ENCODE measurements at regions not wholly inside any gene's neighbourhood (a gene's known extent, or its start where the extent isn't known, plus 50 kb on each side); places are given as distances from the start of the nearest gene placed in this dataset.

DNA sequence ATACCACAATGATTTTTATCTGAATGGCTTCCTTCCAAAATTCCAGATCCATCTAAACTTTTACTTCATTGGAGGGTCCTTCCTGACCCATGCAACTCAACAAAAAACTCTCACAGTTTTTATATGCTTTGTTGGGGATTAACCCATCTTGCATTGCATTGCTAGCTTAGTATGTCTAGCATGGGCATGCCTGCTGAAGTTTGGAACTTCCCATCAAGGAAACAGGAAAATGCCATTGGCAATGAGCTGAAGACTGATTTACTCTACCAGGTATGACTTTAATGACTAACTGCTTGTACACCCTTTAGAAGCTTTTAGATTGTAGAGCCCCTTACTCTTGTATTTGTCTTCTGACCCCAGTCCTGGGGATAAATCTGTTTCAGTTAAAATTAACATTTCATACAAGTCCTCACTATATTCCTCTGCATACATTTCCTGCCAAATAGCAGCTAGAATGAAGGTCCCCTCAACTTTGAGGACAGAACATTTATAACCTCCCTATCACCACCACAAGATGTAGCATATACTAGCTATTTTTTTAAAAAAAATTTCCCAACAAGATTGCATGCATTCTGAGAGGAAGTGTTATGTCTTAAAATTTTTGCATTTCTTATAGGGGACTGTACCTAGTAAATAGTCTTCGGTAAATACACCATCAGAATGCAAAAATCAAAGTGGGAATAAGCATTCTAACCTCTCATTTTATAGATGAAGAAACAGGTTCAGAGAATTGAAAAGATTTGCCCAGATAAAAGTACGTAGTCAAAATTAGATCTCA, 52.5 kb upstream of the ATXN3L start:
- no peak overlapping the region for H3K4me3 ChIP-seq (ENCODE audit: low read depth, low read length)
- H3K27me3 ChIP-seq (ENCODE audit: control insufficient read depth, insufficient read depth, low read length): peaks cover 2% of the 10 kb centered on the region
- no peaks in the 10 kb centered on the region for H3K36me3 ChIP-seq (ENCODE audit: control insufficient read depth, insufficient read depth, low read length)
- TF ChIP-seq, protein P1, sequence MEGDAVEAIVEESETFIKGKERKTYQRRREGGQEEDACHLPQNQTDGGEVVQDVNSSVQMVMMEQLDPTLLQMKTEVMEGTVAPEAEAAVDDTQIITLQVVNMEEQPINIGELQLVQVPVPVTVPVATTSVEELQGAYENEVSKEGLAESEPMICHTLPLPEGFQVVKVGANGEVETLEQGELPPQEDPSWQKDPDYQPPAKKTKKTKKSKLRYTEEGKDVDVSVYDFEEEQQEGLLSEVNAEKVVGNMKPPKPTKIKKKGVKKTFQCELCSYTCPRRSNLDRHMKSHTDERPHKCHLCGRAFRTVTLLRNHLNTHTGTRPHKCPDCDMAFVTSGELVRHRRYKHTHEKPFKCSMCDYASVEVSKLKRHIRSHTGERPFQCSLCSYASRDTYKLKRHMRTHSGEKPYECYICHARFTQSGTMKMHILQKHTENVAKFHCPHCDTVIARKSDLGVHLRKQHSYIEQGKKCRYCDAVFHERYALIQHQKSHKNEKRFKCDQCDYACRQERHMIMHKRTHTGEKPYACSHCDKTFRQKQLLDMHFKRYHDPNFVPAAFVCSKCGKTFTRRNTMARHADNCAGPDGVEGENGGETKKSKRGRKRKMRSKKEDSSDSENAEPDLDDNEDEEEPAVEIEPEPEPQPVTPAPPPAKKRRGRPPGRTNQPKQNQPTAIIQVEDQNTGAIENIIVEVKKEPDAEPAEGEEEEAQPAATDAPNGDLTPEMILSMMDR (IDR thresholded peaks at IDR 0.05; ENCODE audit: insufficient read depth, low read length, poor library complexity, severe bottlenecking): no peak
- no peak for DNase-seq (ENCODE audit: low read depth)

DNA sequence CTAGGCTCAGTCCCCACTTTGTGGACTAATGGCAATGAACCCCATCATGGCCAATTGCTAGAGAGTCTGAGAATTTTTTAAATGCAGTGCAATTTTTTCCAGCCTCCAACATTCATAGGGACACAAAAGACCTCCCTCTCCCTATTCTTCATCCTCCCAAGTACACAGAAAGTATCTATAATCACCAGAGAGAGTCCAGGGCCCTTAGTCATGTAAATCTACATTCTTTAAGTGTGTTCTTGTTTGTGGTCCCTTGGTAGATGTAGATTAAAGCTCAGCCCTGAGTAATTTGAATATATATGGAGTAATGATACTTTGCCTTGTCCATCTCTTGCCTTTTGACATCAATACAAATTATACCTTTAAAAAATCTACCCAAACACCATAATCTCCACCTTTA, 51.3 kb upstream of the ATXN3L start:
- Histone ChIP-seq H3K27me3 (ENCODE audit: control insufficient read depth, insufficient read depth, low read length) (peaks cover 2% of the 10 kb centered on the region), H3K36me3 (ENCODE audit: control insufficient read depth, insufficient read depth, low read length) (no peaks in the 10 kb centered on the region), H3K4me3 (ENCODE audit: low read depth, low read length) (no peak overlapping the region)
- DNase-seq (ENCODE audit: low read depth): no peak
- TF ChIP-seq, protein P1 (IDR thresholded peaks at IDR 0.05; ENCODE audit: insufficient read depth, low read length, poor library complexity, severe bottlenecking): no peak

GRCh38 chrX:13370713-13371112, 50.9 kb upstream of the ATXN3L start:
- Histone ChIP-seq H3K27me3 (ENCODE audit: control insufficient read depth, insufficient read depth, low read length) (peaks cover 2% of the 10 kb centered on the region), H3K4me3 (ENCODE audit: low read depth, low read length) (no peak overlapping the region), H3K36me3 (ENCODE audit: control insufficient read depth, insufficient read depth, low read length) (no peaks in the 10 kb centered on the region)
- TF ChIP-seq, protein P1 (IDR thresholded peaks at IDR 0.05; ENCODE audit: insufficient read depth, low read length, poor library complexity, severe bottlenecking): no peak
- DNase-seq (ENCODE audit: low read depth): no peak
